ENCODE measurements at regions not wholly inside any gene's neighbourhood (a gene's known extent, or its start where the extent isn't known, plus 50 kb on each side); places are given as distances from the start of the nearest gene placed in this dataset.

- TF ChIP-seq SPI1 (IDR thresholded peaks at IDR 0.05; ENCODE audit: low read depth, low read length) (no peak), PAX5 (IDR thresholded peaks at IDR 0.05; ENCODE audit: insufficient read depth, low read length, severe bottlenecking) (no peak), POLR2A (IDR thresholded peaks at IDR 0.05; ENCODE audit: low read depth, low read length) (no peak), TAF1 (IDR thresholded peaks at IDR 0.05; ENCODE audit: low read depth, low read length) (no peak), POU2F2 (IDR thresholded peaks at IDR 0.05; ENCODE audit: low read depth, low read length) (no peak), POLR2AphosphoS5 (IDR thresholded peaks at IDR 0.05; ENCODE audit: low read depth, low read length) (no peak)
- FAIRE-seq: no peak
- DNase-seq (ENCODE audit: insufficient read length, low spot score): no peak
Measured at GRCh38 chr10:128883231-128884032, 583.6 kb upstream of the MGMT start.

- no peak for FAIRE-seq
- no peak for DNase-seq (ENCODE audit: insufficient read length, low spot score)
- TF ChIP-seq POLR2AphosphoS5 (IDR thresholded peaks at IDR 0.05; ENCODE audit: low read depth, low read length): no peak
- TF ChIP-seq POU2F2 (IDR thresholded peaks at IDR 0.05; ENCODE audit: low read depth, low read length): no peak
- no peak for TF ChIP-seq POLR2A (IDR thresholded peaks at IDR 0.05; ENCODE audit: low read depth, low read length)
- TF ChIP-seq PAX5 (IDR thresholded peaks at IDR 0.05; ENCODE audit: insufficient read depth, low read length, severe bottlenecking): no peak
- no peak for TF ChIP-seq TAF1 (IDR thresholded peaks at IDR 0.05; ENCODE audit: low read depth, low read length)
- TF ChIP-seq SPI1 (IDR thresholded peaks at IDR 0.05; ENCODE audit: low read depth, low read length): no peak
Measured at GRCh38 chr10:128884033-128884425, 583.0 kb upstream of the MGMT start.

DNA sequence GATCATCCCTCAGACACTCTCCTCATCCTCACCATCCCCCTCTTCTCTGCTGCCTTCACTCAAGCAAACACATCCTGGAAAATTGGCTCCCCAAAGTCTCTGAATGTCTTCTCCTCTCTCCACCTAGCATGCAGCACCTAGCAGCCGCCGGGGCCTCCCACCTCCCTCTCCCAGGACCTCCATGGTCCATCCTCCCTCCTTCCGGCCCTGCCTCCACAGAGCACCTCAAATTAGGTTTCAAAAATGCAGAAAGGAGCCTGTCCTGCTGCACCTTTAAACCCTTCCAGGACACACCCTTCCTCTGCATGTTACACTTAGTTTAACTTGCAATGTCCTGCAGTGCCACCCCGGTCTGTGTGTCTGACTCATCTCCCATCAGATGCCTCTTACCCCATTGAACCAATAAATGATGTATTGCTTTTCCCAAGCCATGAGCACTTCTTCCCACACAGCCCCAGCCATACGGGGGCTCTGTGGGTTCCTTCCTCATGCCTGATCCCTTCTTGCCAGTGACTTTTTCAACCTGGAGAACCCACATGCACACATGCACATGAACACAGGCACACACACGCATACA lies 582.5 kb upstream of the MGMT start:
- FAIRE-seq (no peak), DNase-seq (ENCODE audit: insufficient read length, low spot score) (no peak)
- no peak for TF ChIP-seq TAF1 (IDR thresholded peaks at IDR 0.05; ENCODE audit: low read depth, low read length)

DNA sequence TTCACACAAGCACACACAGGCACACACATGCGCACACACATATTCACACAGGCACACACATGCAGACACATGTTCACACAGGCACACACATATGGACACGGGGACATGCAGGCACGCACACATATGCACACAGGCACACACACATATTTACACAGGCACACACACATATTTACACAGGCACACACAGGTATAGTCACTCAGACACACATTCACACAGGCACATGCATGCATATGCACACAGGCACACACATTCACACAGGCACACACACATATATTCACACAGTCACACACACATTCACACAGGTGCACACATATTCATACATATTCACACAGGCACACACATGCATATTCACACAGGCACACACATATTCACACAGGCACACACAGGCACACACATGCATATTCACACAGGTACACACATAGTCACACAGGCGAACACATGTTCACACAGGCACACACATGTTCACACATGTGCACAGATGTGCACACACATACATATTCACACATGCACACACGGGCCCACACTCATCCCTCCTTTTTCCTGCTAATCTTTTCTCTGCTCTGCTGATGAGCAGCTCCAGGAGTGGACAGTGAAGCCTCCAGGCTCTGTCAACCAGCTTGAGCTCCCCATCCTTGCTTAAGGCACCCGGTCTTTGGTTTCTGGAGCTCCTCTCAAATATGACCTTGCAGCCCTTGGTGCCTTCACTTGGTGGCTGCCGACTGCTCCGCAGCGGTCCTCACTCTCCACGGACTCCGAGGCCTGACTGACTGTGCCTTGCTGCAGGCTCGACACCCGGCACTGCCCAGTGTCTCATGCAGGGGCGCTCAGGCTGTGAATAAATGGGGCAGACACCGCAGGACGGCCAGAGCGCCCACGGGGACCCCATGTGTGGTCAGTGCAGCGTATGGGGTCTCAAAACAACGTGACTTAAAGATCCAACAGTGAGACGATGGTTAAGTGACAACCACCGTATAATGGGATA lies 581.2 kb upstream of the MGMT start:
- TF ChIP-seq PAX5 (IDR thresholded peaks at IDR 0.05; ENCODE audit: insufficient read depth, low read length, severe bottlenecking) (no peak), POU2F2 (IDR thresholded peaks at IDR 0.05; ENCODE audit: low read depth, low read length) (no peak), TAF1 (IDR thresholded peaks at IDR 0.05; ENCODE audit: low read depth, low read length) (no peak), SPI1 (IDR thresholded peaks at IDR 0.05; ENCODE audit: low read depth, low read length) (no peak), POLR2A (IDR thresholded peaks at IDR 0.05; ENCODE audit: low read depth, low read length) (no peak), POLR2AphosphoS5 (IDR thresholded peaks at IDR 0.05; ENCODE audit: low read depth, low read length) (no peak)
- FAIRE-seq: peak; percentile 16

DNA sequence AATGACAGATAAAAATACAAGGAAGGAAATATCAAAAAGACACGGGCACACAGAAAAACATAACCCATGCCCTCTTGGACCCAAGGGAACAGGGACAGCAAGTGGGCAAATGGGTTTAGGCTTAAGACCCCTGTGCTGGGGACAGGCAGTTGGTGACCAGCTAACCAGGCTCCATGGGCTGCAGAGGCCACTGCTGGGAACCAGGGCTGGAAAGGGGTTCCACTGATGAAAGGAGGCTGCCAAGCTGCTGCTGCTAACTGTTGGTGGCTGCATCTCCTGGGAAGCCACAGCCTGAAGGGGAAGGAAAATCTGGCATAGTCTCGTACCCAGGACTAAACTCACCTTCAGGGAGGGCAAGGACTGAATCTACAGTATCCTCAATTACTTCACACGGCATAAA lies 579.2 kb upstream of the MGMT start:
- FAIRE-seq (no peak), DNase-seq (ENCODE audit: insufficient read length, low spot score) (no peak)
- TF ChIP-seq PAX5 (IDR thresholded peaks at IDR 0.05; ENCODE audit: insufficient read depth, low read length, severe bottlenecking) (no peak), POU2F2 (IDR thresholded peaks at IDR 0.05; ENCODE audit: low read depth, low read length) (no peak), SPI1 (IDR thresholded peaks at IDR 0.05; ENCODE audit: low read depth, low read length) (no peak), POLR2A (IDR thresholded peaks at IDR 0.05; ENCODE audit: low read depth, low read length) (no peak), TAF1 (IDR thresholded peaks at IDR 0.05; ENCODE audit: low read depth, low read length) (no peak), POLR2AphosphoS5 (IDR thresholded peaks at IDR 0.05; ENCODE audit: low read depth, low read length) (no peak)

More for the DNA sequence above, 581.2 kb upstream of the MGMT start:
- no peak for DNase-seq (ENCODE audit: insufficient read length, low spot score)

DNA sequence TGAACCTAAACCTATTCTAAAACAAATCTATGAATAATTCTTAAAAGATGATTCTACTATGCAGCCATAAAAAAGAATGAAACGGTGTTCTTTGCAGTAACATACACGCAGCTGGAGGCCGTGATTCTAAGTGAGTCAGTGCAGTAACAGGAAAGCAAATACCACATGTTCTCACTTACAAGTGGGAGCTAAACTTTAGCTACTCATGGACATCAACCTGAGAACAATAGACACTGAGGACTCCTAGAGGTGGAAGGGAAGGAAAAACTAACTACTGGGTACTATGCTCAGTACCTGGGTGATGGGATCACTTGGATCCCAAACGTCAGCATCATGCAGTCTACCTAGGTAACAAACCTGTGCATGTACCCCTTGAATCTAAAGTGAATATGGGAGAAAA lies 575.0 kb upstream of the MGMT start:
- FAIRE-seq (no peak), DNase-seq (ENCODE audit: insufficient read length, low spot score) (no peak)
- TF ChIP-seq SPI1 (IDR thresholded peaks at IDR 0.05; ENCODE audit: low read depth, low read length): no peak
- no peak for TF ChIP-seq POU2F2 (IDR thresholded peaks at IDR 0.05; ENCODE audit: low read depth, low read length)
- no peak for TF ChIP-seq PAX5 (IDR thresholded peaks at IDR 0.05; ENCODE audit: insufficient read depth, low read length, severe bottlenecking)
- no peak for TF ChIP-seq POLR2AphosphoS5 (IDR thresholded peaks at IDR 0.05; ENCODE audit: low read depth, low read length)
- no peak for TF ChIP-seq POLR2A (IDR thresholded peaks at IDR 0.05; ENCODE audit: low read depth, low read length)
- TF ChIP-seq TAF1 (IDR thresholded peaks at IDR 0.05; ENCODE audit: low read depth, low read length): no peak

- FAIRE-seq (no peak), DNase-seq (ENCODE audit: insufficient read length, low spot score) (no peak)
- TF ChIP-seq PAX5 (IDR thresholded peaks at IDR 0.05; ENCODE audit: insufficient read depth, low read length, severe bottlenecking) (no peak), SPI1 (IDR thresholded peaks at IDR 0.05; ENCODE audit: low read depth, low read length) (no peak), POU2F2 (IDR thresholded peaks at IDR 0.05; ENCODE audit: low read depth, low read length) (no peak), TAF1 (IDR thresholded peaks at IDR 0.05; ENCODE audit: low read depth, low read length) (no peak), POLR2AphosphoS5 (IDR thresholded peaks at IDR 0.05; ENCODE audit: low read depth, low read length) (no peak)
Measured at GRCh38 chr10:128894641-128895040, 572.4 kb upstream of the MGMT start.

DNA sequence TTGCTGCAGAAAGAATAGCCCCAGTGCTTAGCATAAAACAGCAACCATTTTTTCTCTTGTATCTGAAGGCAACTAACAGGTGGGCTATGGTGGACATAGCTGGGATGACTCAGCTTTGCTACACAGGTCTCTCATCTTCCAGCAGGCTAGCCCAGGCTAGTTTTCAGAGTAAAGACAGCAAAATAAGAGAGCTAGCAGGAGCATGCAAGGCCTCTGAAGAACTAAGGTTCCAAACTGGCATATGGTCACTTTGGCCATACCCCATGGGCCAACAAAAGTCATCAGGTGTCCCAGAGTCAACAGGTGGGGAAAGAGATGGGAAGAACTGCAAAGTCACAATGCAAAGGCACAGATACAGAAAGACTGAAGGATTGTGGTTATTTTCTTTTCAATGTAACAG lies 571.6 kb upstream of the MGMT start:
- TF ChIP-seq POLR2A (IDR thresholded peaks at IDR 0.05; ENCODE audit: low read depth, low read length) (no peak), SPI1 (IDR thresholded peaks at IDR 0.05; ENCODE audit: low read depth, low read length) (no peak), PAX5 (IDR thresholded peaks at IDR 0.05; ENCODE audit: insufficient read depth, low read length, severe bottlenecking) (no peak)
- DNase-seq (ENCODE audit: insufficient read length, low spot score): no peak
- FAIRE-seq: no peak

DNA sequence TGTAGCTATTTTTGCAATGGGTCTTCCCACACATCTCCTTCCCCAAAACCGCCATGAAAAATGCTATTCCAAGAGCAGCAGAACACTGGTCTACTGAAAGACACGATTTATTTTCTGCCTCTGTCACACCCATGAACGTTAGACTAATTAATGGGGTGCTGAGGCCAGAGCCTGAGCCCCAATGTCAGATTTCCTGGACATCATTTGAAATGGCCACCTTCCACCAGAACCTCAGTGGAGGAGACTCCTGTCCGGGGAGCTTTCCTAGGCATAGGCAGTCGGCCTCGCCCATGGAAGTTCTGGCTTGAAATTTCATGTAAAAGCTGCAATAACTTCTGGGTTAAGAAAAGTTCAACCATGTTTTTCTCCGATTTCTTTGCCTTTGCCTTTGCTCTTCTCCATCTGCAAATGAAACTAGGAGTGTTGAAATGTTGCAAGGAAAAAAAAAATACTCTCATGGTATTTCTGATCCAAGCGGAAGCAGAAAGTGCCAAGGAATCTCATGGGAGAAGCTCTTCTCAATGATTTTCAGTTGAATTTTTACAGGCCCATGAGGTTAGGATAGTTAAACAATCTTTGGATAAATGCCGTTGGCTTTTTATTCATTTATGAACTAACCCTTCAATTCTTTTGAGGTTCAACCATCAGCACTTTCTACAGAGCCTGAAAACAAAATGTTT lies 570.8 kb upstream of the MGMT start:
- FAIRE-seq: no peak
- no peak for TF ChIP-seq SPI1 (IDR thresholded peaks at IDR 0.05; ENCODE audit: low read depth, low read length)
- TF ChIP-seq POU2F2 (IDR thresholded peaks at IDR 0.05; ENCODE audit: low read depth, low read length): no peak
- TF ChIP-seq POLR2A (IDR thresholded peaks at IDR 0.05; ENCODE audit: low read depth, low read length): no peak
- TF ChIP-seq PAX5 (IDR thresholded peaks at IDR 0.05; ENCODE audit: insufficient read depth, low read length, severe bottlenecking): no peak
- no peak for TF ChIP-seq POLR2AphosphoS5 (IDR thresholded peaks at IDR 0.05; ENCODE audit: low read depth, low read length)
- TF ChIP-seq TAF1 (IDR thresholded peaks at IDR 0.05; ENCODE audit: low read depth, low read length): no peak
- no peak for DNase-seq (ENCODE audit: insufficient read length, low spot score)

All from GM12891 (cell line).